GM12878 (cell line): ENCODE measurements at regions not wholly inside any gene's neighbourhood (a gene's known extent, or its start where the extent isn't known, plus 50 kb on each side); places are given as distances from the start of the nearest gene placed in this dataset.

Experiments used
- ATAC-seq: fragments of 200-7000 bp; cut with Tn5 transposase; 3 replicates; pipeline ENCODE4 v1.9.1; 2020; ENCODE audit warnings: mild to moderate bottlenecking, moderate library complexity
- BruUV-seq: library from RNA; stranded (reverse); fragments of 400-500 nt; replicated peaks from 2 replicates; lab custom pipeline; 2021; lab: Mats Ljungman, UMichigan
- CTCF ChIA-PET: fragments of 300-600 bp; sonication (Branson Sonifier 250); formaldehyde crosslinking; extraction: SDS; loops from one replicate; lab custom pipeline; 2021; ENCODE audit warnings: inconsistent platforms; lab: Yijun Ruan, JAX
- POLR2A ChIA-PET: fragments of 350-600 bp; formaldehyde crosslinking; extraction: SDS; loops from one replicate; lab custom pipeline; 2021; ENCODE audit warnings: inconsistent platforms; lab: Charles Lee
- RAD21 ChIA-PET: fragments of 300-600 bp; sonication (Branson Sonifier 250); formaldehyde crosslinking; loops from one replicate; lab custom pipeline; 2023; ENCODE audit warnings: antibody characterized with exemption; ENCODE audit not compliant: unreplicated experiment; lab: Charles Lee
- SMC1A ChIA-PET: fragments of 300-600 bp; sonication (Branson Sonifier 250); formaldehyde crosslinking; loops from one replicate; lab custom pipeline; 2023; ENCODE audit not compliant: unreplicated experiment, uncharacterized antibody; lab: Charles Lee
- DNase-seq: peaks from one replicate; pipeline ENCODE4 v3.0.0-alpha.2; 2011; ENCODE audit warnings: low read depth, low spot score
- FAIRE-seq: peaks from 3 replicates; lab custom pipeline; 2011; peaks lifted over from hg19 to GRCh38; lab: Jason Lieb, UNC
- H2AFZ ChIP-seq: 2 replicates; pipeline ENCODE4 v1.6.0; 2011; ENCODE audit warnings: low read depth, low read length, control low read depth; ENCODE audit not compliant: control insufficient read depth
- H3K27ac ChIP-seq: 2 replicates; pipeline ENCODE4 v1.5.1; 2011; ENCODE audit warnings: control low read depth; ENCODE audit not compliant: control insufficient read depth, insufficient read depth
- H3K27me3 ChIP-seq, 2 experiments: replicated peaks in 1 of 2; 2 replicates each; pipeline versions ENCODE4 v1.6.0 to v1.6.1; 2011; ENCODE audit warnings: low read length in 1 of 2; ENCODE audit not compliant: control insufficient read depth in 2 of 2, insufficient read depth in 2 of 2
- H3K36me3 ChIP-seq, 2 experiments: 2 replicates each; pipeline ENCODE4 v1.5.1; 2011; ENCODE audit warnings: low read length in 1 of 2; ENCODE audit not compliant: control insufficient read depth in 2 of 2, insufficient read depth in 2 of 2
- H3K4me1 ChIP-seq: 2 replicates; pipeline ENCODE4 v1.6.1; 2011; ENCODE audit warnings: mild to moderate bottlenecking, low read length, moderate library complexity, mixed read lengths; ENCODE audit not compliant: control insufficient read depth, insufficient read depth
- H3K4me2 ChIP-seq: 2 replicates; pipeline ENCODE4 v1.6.0; 2011; ENCODE audit warnings: control low read depth; ENCODE audit not compliant: control insufficient read depth, insufficient read depth
- H3K4me3 ChIP-seq: fragments of 200-600 bp; sonication (generic); 2 replicates; pipeline ENCODE4 v1.5.1; 2016
- H3K79me2 ChIP-seq: 2 replicates; pipeline ENCODE4 v1.6.0; 2011; ENCODE audit warnings: low read length; ENCODE audit not compliant: control insufficient read depth, insufficient read depth
- H3K9ac ChIP-seq: 2 replicates; pipeline ENCODE4 v1.8.0; 2011; ENCODE audit warnings: low read length, control low read depth, mixed read lengths; ENCODE audit not compliant: control insufficient read depth, insufficient read depth
- H3K9me3 ChIP-seq: replicated peaks from 3 replicates; pipeline ENCODE4 v1.5.1; 2011; ENCODE audit warnings: mild to moderate bottlenecking, low read length; ENCODE audit not compliant: control insufficient read depth, insufficient read depth
- H4K20me1 ChIP-seq: 2 replicates; pipeline ENCODE4 v1.6.0; 2011; ENCODE audit not compliant: control insufficient read depth, insufficient read depth
- E2F4 ChIP-seq: IDR thresholded peaks from 2 replicates; pipeline ENCODE4 v1.6.1; 2012; ENCODE audit warnings: low read depth, low read length, improper control_type of control experiment
- EED ChIP-seq: sonication (generic); IDR thresholded peaks from 2 replicates; pipeline ENCODE4 v1.6.1; 2016; ENCODE audit warnings: antibody characterized with exemption, low read depth
- EZH2 ChIP-seq: IDR thresholded peaks from 2 replicates; pipeline ENCODE4 v1.6.1; 2012; ENCODE audit warnings: low read depth, mild to moderate bottlenecking, control low read depth, inconsistent platforms, low read length, borderline replicate concordance; ENCODE audit not compliant: control insufficient read depth
- FOXK2 ChIP-seq: fragments of 450-650 bp; IDR thresholded peaks from 2 replicates; pipeline ENCODE4 v1.6.1; 2017; ENCODE audit warnings: mild to moderate bottlenecking, moderate library complexity
- LARP7 ChIP-seq: fragments of 450-650 bp; IDR thresholded peaks from 2 replicates; pipeline ENCODE4 v1.6.1; 2017; ENCODE audit warnings: mild to moderate bottlenecking
- MYB ChIP-seq: fragments of 150-350 bp; IDR thresholded peaks from 2 replicates; pipeline ENCODE4 v1.6.1; 2014; ENCODE audit warnings: mild to moderate bottlenecking, low read depth, low read length, borderline replicate concordance
- POLR2AphosphoS2 ChIP-seq: IDR thresholded peaks from 2 replicates; pipeline ENCODE4 v1.6.1; 2011; ENCODE audit warnings: low read depth, mild to moderate bottlenecking, low read length, improper control_type of control experiment, moderate library complexity
- SIN3A ChIP-seq: IDR thresholded peaks from 2 replicates; pipeline ENCODE4 v1.6.1; 2012; ENCODE audit warnings: low read depth, low read length, improper control_type of control experiment
- SREBF2 ChIP-seq: IDR thresholded peaks from 2 replicates; pipeline ENCODE4 v1.6.1; 2012; ENCODE audit warnings: mild to moderate bottlenecking, low read length
- YY1 ChIP-seq: IDR thresholded peaks from 2 replicates; pipeline ENCODE4 v1.6.1; 2011; ENCODE audit warnings: low read depth, mild to moderate bottlenecking, low read length
- ZBTB33 ChIP-seq: fragments of 450-650 bp; IDR thresholded peaks from 2 replicates; pipeline ENCODE4 v1.6.1; 2017; ENCODE audit warnings: mild to moderate bottlenecking
- ZNF207 ChIP-seq: fragments of 450-650 bp; IDR thresholded peaks from 2 replicates; pipeline ENCODE4 v1.6.1; 2014; ENCODE audit warnings: antibody characterized with exemption, mild to moderate bottlenecking, borderline replicate concordance
- ZZZ3 ChIP-seq: IDR thresholded peaks from 2 replicates; pipeline ENCODE4 v1.6.1; 2011; ENCODE audit warnings: low read depth; ENCODE audit not compliant: control insufficient read depth, insufficient read length
- in situ Hi-C: fragments of 300-500 bp; cut with MboI; formaldehyde crosslinking; loops from 9 replicates; pipeline ENCODE4 v1.14.3; 2018; ENCODE audit warnings: mixed read lengths
- intact Hi-C: fragments of 100-400 bp; cut with micrococcal nuclease; formaldehyde crosslinking; loops from one replicate; pipeline ENCODE4 v1.14.2; 2022; ENCODE audit not compliant: unreplicated experiment
- TF ChIP-seq, protein P1 (sequence below): fragments of 150-350 bp; IDR thresholded peaks from 2 replicates; pipeline ENCODE4 v1.6.1; 2014; ENCODE audit warnings: mild to moderate bottlenecking, low read depth, low read length
- TF ChIP-seq, protein P2 (sequence below): fragments of 450-650 bp; IDR thresholded peaks from 2 replicates; pipeline ENCODE4 v1.6.1; 2017; ENCODE audit warnings: mild to moderate bottlenecking, moderate library complexity

DNA sequence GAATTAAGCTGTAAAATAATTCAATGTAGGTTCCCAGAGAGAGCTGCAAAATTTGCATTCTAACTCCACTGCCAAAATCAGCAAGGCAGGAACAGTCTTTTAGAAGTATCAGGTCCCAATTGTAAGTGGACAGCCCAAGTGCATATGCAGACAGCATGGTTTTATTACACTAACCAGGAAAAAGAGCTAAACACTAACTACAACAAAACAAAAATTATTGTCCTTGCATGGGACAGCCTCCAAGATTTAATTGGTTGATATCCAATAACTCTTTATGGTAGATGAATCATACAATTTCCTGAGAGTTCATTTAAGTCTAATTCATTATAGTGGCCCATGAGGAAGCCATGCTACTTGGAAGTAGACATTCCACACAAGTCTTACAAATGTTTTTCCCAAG is 154.3 kb upstream of the ZNF648 start:
- H3K27me3 ChIP-seq, result peaks cover 0 to 2% of the 10 kb centered on the region in 2 experiments; a peak in 1 of 4 replicates
- no peak overlapping the region for H3K4me3 ChIP-seq
- SMC1A ChIA-PET, result interaction anchor here (0.7 kb wide), 1 partner anchor 72 kb away, joined by 3 read pairs; no protein-coding TSS in a partner anchor
- H4K20me1 ChIP-seq, result no peaks in the 10 kb centered on the region
- in situ Hi-C loops (no loop called here), intact Hi-C loops (no loop called here)
- no peak overlapping the region for H2AFZ ChIP-seq
- ATAC-seq (no peak), FAIRE-seq (no peak), DNase-seq (no peak)
- POLR2A ChIA-PET, result no interaction called here
- no peaks in the 10 kb centered on the region for H3K9me3 ChIP-seq
- H3K36me3 ChIP-seq, result no peaks in the 10 kb centered on the region
- no peak overlapping the region for H3K9ac ChIP-seq
- no peak overlapping the region for H3K27ac ChIP-seq
- no peaks in the 10 kb centered on the region for H3K79me2 ChIP-seq
- H3K4me1 ChIP-seq, result no peaks in the 10 kb centered on the region
- TF ChIP-seq YY1 (no peak), EED (no peak), SREBF2 (no peak), ZZZ3 (no peak), POLR2AphosphoS2 (no peak), E2F4 (no peak), ZNF207 (no peak), ZBTB33 (no peak), LARP7 (no peak), FOXK2 (no peak), EZH2 (no peak), SIN3A (no peak), MYB (no peak)
- TF ChIP-seq, protein P1, sequence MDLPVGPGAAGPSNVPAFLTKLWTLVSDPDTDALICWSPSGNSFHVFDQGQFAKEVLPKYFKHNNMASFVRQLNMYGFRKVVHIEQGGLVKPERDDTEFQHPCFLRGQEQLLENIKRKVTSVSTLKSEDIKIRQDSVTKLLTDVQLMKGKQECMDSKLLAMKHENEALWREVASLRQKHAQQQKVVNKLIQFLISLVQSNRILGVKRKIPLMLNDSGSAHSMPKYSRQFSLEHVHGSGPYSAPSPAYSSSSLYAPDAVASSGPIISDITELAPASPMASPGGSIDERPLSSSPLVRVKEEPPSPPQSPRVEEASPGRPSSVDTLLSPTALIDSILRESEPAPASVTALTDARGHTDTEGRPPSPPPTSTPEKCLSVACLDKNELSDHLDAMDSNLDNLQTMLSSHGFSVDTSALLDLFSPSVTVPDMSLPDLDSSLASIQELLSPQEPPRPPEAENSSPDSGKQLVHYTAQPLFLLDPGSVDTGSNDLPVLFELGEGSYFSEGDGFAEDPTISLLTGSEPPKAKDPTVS, result no peak
- TF ChIP-seq, protein P2, sequence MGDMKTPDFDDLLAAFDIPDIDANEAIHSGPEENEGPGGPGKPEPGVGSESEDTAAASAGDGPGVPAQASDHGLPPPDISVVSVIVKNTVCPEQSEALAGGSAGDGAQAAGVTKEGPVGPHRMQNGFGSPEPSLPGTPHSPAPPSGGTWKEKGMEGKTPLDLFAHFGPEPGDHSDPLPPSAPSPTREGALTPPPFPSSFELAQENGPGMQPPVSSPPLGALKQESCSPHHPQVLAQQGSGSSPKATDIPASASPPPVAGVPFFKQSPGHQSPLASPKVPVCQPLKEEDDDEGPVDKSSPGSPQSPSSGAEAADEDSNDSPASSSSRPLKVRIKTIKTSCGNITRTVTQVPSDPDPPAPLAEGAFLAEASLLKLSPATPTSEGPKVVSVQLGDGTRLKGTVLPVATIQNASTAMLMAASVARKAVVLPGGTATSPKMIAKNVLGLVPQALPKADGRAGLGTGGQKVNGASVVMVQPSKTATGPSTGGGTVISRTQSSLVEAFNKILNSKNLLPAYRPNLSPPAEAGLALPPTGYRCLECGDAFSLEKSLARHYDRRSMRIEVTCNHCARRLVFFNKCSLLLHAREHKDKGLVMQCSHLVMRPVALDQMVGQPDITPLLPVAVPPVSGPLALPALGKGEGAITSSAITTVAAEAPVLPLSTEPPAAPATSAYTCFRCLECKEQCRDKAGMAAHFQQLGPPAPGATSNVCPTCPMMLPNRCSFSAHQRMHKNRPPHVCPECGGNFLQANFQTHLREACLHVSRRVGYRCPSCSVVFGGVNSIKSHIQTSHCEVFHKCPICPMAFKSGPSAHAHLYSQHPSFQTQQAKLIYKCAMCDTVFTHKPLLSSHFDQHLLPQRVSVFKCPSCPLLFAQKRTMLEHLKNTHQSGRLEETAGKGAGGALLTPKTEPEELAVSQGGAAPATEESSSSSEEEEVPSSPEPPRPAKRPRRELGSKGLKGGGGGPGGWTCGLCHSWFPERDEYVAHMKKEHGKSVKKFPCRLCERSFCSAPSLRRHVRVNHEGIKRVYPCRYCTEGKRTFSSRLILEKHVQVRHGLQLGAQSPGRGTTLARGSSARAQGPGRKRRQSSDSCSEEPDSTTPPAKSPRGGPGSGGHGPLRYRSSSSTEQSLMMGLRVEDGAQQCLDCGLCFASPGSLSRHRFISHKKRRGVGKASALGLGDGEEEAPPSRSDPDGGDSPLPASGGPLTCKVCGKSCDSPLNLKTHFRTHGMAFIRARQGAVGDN, result no peak
- no TSS peak for BruUV-seq
- RAD21 ChIA-PET, result no interaction called here
- H3K4me2 ChIP-seq, result no peak overlapping the region
- CTCF ChIA-PET, result interaction anchor here (0.6 kb wide), 2 partner anchors 1066 to 1788 kb away, joined by 3 read pairs; no protein-coding TSS in a partner anchor
